HG03159 (cell line): ENCODE measurements at regions not wholly inside any gene's neighbourhood (a gene's known extent, or its start where the extent isn't known, plus 50 kb on each side); places are given as distances from the start of the nearest gene placed in this dataset.

Experiments used
- ATAC-seq: cut with Tn5 transposase; IDR thresholded peaks from one replicate; pipeline ENCODE4 v1.9.1; 2021; ENCODE audit warnings: mild to moderate bottlenecking, moderate library complexity; ENCODE audit not compliant: unreplicated experiment

DNA sequence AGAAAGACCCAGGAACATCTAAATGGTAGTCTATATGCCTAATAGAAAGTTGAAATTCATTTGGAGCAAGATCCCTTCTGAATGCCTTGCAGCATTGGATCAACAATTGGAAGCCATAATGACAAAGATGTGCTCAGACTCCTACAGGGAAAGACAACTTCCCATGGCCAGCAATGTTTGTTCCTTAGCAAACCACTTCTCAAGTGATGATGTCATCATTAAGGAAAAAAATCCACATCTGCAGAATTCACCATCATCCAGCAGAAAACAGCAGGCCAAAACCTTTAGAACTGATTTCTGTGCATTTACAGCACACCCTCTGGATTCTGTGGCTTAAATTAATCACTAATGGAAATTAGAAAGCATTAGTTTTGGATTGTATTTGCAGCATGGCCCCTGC, 82.4 kb upstream of the ZIC3 start:
- ATAC-seq, result no peak

DNA sequence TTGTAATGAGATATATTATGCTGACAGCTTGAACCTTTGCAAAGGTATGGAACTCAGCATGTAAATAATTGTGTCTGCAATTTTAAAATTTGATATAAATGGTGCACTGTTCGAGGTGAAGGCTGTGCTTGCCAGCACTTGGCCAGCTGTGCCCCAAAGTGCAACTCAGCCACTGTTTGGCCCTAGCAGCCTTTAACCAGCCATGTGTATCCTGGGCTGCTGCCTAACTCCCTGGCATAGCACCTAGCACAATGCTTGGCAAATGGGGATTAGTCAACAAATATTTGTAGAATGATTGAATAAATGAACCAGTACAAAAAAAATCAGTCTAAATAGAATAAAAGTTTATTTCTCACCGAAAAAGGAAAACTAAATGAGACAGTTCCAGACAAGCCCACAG, 83.8 kb upstream of the ZIC3 start:
- no peak for ATAC-seq

DNA sequence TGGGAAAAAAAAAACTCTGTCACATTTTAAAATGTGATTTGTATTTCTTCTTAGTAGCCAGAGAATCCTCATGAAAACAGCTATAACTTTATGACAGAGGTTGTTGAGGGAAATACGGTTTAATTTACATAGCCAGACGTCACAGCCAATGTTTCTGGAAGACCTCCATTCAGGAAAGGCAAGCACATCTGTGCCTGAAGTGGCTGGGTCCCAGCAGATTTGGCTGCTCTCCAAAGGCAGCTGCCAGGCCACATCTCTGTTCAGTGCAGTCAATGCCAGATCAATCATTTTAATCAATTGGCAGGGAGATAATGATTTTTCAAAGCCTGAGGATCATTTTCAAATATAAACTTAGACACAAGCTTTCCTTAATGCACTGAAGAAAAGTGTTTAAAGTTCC, 86.5 kb upstream of the ZIC3 start:
- ATAC-seq, result no peak

DNA sequence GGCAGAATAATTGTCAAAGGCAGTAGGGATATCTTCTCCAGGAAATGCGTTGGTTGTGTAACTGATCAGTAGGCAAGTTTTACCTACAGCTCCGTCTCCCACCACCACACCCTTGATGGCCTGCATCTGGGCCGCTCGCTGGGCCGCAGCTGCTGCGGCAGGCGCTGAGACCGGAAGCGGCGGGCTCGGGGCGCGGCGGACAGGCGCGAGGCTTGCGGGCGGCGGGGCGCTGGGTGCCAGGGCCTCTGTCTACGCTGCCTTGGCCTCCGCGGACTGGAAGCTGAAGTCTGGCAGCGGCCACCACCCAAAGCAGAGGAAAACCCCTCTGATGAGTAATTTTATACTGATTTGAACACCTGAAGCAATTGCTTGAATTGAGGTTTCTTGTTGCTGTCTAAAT, 124.2 kb upstream of the ZIC3 start:
- ATAC-seq, result no peak

DNA sequence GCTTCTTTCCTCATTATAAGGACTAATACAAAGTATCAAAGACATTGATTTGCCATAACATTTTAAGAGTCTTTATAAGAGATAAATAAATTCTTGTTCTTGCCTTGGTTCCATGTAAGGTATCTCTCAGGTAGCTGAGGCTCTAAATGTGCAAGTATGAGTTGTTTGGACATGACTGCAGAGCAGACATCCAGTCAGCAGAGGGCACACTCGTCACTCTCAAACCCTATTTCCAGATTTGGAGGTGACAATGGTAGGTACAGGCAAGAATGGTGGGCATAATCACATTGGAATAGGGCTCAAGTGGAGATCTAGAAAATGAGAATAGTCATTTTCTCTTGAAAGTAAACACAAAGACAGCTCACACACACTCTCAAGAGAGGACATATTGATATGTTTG, 133.3 kb upstream of the ZIC3 start:
- ATAC-seq, result peak; percentile 58

DNA sequence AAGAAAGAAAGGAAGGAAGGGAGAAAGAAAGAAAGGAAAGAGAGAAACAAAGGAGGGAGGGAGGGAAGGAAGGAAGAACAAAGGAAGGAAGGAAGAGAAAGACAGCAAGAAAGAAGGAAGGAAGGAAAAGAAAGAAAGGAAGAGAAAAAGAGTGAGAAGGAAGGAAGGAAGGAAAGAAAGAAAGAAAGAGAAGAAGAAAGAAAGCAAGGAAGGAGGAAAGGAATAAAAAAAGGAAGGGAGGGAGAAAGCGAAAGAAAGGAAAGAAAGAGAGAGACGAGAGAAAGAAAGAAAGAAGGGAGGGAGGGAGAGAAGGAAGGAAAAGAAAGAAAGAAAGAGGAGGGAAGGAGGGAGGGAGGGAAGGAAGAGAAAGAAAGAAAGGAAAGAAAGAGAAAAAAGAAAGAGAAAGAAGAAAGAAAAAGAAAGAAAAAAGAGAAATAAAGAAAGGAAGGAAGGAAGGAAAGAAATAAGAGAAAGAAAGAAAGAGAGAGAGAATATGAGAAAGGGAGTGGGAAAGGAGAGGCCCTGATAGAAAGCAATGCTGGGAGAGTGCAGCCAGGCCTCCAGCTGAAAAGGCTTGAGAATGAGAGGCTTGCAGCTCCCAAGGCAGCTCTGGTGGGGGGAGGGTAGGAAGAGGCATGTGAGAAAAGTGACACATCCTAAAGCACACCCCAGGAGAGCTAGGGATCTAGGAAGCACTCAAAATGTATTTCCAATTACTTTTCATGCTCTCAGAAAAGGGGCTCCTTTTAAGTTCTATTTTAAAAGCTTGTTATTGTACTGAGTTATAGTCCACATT, 134.0 kb upstream of the ZIC3 start:
- no peak for ATAC-seq

DNA sequence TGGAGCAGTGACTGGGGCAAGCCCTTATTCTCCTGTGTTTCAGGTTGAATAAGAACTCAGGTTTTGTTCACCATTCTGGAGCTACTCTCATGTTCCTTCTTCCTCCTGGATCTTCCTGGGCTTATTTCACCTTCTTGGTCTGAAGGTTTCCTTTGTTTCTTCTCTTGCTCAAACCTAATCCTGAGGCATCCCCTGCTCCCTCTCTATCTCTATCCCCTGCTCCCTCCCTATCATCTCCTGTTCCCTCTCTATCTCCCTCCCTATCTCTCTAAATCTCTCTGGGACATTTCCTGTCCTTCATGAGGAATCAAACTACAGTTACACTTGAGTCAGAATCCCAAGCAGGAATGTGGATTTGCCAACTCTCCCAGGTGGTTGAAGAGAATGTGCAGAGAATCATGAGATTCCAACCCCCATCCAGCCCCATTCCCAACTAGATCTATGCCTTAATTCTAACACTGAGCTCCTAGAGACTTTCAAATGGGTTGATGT, 134.9 kb upstream of the ZIC3 start:
- ATAC-seq, result no peak

DNA sequence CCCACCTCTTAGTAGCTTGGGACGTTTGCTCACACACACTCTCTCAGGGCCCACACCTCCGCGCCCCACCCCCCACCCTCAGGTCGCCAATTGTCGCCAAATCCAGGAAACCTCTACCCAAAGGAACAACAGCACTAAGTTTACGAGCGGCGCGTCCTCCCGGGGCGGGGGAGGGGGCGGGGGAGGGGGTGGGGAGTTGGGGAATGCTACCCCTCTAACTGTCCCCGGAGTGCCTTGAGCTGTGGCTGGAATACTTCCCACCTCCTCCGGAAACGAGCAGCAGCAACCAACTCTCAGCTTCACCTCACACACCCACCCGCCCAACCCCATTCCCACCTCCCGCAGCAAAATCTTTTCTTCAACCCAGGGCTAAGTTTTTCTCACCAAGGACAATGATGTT, 135.6 kb upstream of the ZIC3 start:
- no peak for ATAC-seq

DNA sequence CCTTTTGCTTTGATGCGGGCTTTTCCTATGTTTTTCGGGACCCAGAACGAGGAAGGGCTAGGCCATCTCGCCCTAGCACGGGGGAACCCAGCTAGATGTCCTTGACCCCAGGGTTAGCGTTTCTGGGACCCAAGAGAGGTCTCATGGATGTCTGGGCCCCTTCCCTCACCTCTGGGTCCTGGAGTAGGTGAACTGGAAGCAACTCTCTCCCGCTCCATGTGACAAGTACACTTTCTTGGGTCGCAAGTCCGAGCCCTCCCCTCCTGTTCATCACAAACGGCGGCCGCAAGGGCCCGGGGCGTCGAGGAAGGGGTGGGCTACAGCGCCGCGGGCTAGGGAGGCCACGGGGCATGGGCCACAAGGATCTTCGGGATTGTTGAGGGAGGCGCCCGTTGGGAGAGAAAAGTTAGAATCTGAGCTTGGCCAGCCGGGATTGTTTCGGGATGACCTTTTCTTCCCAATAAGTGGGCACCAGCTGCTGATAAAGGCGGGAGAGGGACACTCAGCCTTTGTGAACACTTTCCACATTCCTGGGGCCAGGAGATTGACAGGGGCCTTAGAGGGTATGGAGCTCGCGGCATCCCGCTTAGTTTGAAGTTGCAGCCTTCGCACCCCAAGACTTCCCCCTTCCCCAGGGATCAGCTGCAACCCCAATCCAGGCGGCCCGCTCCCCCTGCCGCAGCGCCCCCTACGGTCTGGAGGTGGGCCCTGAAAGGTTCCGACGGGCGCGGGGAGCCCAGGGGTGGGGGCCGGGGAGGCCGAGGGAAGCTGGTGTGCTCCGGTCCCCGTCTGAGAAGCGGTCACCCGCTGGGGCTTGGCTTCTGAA, 136.9 kb upstream of the ZIC3 start:
- no peak for ATAC-seq

DNA sequence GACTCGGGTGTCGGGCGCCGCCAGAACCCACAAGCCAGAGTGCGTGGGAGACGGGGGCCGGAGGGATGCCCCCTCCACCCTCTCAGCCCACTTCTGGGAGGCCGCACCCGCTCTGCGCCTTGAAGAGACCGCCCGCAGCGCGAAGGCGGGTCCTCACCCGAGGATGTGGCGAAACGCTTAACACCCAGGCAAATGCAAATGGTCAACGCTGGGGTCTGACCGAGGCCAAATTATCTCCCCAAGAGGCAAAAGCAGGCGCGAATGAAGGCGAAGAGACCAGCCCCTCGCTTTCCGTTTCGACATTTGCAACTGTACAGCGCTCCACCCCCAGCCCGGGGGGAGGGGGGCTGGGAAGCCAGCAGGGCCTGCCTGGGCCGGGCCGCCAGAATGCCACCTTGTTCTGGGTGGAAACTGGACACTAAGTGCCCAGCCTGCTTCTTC, 137.7 kb upstream of the ZIC3 start:
- no peak for ATAC-seq

DNA sequence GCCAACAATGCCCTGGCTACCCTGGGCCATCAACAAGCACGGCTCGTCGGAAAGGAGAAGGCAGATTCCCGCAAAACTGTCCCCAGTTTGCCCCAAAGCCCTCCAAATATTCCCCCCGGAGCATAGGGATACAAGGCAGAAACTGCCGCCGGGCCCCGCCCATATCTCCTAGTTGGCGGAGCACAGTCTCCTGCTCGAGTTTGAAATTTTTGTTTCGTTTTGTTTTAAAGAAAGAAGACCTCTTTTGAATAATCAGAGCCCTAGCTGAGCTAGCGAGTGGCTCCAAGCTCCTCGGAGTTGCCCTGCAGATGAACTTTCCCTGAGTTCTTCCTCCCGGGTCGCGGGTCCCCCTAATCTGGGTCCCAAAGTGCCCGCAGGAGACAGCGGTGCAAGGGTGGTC, 138.1 kb upstream of the ZIC3 start:
- ATAC-seq, result no peak

DNA sequence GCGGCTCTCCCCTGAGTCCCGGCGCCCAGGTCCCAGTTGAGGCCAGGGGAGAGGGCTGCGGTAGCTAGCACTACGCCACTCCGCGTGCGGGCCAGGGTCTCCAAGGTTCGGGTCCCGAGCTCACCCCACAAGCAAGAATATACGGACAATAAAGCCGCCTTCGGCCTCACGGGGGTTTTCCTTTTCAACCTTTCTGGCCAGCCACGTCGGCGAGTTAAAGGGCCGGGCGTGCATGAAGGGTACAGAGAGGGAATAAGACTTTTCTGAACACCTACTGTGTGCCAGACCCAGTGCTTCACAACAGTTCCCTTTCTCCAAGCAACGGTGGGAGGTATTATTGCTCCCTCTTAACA, 138.5 kb upstream of the ZIC3 start:
- no peak for ATAC-seq

DNA sequence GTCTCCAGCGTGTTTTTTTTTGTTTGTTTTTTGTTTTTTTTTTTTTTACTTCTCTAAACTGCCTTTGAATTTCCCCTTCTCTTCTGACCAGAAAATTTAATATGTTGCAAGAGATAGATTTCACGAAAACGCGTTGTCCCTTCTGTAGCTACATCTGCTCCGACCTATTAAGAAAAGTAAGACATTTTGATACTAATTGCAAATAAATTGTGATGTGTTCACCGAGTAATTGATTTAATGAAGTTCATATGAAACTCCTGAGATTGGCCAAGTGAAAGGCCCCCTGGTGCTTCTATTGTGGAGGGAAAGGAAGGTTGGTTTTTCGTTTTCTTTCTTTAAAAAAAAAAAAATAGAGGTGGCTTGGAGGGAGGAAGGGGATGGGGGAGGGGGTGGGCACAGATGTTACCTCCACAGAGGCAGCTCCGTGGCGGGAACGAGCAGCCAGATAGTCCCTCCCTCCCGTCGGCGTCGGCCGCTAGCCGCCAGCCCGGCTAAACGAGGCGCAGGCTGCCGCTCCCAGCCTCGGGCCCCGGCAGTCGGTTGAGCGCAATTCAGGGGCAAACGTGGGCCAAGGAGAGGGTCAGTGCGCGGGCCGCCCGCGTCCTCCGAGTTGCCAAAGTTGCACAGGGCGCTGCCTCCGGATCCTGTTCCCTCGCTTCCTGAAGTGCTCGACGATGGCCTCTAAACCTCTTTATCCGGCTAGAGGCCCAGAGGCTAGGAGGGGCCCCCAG, 139.1 kb upstream of the ZIC3 start:
- no peak for ATAC-seq

DNA sequence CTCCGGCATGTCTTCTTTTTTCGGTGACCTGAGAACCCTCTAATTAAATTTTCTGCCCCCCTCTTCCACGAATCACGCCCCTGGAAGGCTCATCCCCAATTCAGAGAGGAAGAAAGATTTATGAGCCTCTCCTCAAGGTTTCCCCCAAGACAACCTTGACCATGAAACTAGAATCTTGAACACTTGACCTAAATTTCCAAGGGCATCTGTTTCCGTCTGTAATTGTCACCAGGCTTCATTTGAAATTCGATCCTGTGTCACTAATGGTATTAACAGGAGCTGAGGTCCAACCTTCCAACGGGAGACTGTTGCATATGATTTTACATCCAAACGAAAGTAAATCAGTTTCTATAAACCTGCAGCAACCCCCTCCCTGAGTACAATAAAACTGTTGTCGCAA, 139.9 kb upstream of the ZIC3 start:
- ATAC-seq, result no peak

DNA sequence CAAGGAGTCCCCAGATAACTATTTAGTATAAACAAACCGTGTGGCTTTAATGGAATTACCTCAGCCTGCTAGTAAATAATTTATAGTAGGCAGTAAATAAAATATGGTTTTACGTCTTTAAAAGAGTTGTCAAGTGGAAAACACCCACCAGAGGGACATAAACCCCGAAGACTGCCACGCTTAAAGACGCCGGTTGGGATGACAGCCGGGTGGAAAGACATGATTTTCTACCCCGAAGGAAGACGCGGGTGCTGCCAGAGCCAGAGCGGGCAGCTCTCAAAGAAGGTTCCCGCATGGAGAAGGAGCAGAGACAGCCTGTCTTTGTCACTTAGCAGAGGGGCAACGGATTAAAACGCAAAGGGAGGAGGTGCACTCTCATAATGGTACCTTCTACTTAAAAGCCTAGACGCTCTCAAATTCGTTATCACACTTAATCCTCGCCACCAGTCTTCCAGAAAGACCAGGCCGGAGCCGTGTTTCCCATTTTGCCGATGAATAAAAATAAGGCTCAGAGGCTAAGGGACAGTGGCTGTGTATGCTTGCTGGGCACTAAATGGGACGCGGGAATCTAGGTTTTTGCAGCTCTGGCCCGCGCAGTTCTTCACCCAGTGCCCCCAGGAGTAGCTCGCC, 140.5 kb upstream of the ZIC3 start:
- no peak for ATAC-seq

DNA sequence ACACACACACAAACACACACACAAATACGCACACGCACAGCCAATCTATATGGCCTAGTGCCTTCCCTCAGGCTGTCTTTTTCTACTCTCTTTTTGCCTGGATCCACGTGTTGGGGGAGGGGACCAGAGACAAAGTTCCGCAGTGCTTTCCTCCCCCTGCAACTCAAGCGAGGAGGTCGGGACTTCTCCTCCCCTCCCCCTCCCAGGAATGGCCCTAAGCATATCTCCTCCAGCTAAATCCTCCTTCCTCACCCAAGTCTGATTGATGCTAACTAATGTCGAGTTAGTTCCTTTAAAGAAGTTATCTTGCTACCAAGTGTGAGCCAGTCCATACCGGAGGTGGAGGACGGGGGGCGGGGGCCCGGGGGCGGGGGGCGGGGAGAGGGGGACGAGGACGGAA, 141.2 kb upstream of the ZIC3 start:
- no peak for ATAC-seq

DNA sequence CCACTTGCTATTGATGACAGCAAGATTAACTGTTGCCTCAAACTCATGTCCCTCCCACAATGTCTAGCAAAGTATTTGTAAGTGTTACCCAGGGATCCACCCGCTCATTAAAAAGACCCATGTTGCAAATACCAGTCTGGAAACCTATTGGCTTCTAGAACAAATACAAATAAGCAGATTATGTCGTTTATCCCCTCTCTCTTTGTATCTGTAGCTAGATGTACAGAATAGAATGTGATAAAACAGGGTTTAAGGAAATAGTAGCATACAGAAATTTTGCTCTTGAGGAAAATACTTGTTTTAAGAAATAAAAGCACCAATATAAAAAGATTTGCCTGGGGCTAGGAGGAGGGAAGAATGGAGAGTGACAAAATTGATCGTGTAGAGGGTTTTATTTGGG, 142.7 kb upstream of the ZIC3 start:
- ATAC-seq, result no peak

DNA sequence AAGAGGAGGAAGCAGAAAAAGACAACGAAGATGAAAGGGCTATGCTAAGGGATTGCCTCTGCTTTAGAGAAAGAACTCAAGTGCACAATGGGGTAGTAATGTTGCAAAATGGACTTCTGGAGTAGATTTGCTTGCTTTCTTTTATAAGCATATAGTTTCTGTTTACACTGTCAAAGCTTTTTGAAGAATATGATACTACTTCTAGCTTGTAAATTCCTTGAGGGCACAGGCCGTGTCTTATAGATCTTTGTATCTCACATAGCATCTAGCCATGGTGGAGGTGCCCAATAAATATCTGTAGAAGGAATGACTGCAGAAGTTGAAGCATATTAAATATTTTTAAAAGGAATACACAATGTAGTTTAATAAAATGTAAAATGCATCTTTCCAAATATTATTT, 147.8 kb upstream of the ZIC3 start:
- no peak for ATAC-seq

DNA sequence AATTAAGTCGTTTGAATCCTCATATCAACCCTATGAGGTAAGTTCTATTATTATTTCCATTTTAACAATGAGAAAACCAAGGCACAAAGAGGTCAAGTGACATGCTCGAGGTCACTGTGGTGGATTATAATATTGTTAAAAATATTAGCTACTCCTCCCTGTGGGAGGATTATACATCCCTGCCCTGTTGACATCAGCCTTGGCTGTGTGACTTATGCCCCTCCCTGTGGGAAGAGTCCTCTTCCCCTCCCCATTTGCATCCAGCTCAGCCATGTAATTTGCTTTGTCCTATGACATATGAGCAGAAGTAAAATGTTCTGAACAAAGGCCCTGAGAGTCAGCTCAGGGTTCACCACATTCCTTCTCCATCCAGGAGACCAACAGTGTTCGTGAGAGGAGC, 152.7 kb upstream of the ZIC3 start:
- ATAC-seq, result no peak

DNA sequence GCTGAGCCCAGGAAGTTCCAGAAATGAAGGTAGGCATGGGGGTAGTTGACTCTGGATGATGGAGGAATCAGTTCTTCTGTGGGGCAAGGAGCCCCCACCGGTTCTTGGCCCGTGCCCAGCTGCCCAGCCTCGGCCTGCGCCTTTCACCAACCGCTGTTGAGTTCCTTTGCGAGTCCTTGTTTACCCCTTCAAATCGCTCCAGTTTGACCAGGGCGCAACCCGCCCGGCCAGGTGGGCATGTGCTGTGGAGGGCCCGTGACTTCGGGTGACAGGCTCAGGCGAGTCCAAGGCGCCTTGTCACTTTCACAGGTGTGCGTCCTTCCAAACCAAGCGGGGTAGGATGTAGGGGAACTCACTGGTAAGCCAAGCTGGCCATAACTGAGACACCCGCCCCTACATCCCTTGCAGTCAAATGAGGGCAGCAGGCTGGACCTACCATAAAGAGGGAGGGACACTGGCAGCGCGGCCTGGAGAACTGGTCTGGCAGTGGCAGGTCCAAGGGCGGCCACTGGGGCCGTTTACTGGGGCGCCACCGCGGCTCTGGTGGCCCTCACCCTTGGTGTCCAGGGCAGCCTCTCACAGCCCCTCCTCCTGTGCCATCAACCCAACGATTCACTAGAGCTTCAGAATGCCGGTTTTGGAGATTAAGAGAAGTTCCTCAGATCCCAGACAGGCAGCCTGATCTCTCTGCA, 160.3 kb upstream of the ZIC3 start:
- no peak for ATAC-seq

DNA sequence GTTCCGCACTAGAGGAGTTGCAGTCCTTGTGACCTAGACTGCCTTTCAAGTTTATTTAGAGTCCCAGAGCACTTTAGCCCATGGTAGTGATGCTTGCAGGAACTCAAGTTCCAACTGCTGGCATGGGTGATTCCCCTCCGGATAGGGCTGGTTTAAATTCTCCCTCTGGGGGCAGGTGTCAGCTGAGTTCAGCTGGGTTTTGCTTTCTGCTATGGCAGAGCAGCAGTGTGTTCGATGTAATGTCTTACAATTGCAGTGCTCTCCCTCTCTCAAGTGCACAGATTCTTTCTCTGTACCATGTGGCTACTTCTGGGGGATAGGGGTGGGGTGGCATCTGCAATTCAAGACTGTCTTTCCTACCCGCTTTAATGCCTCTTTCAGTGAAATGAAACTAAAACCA, 164.8 kb upstream of the ZIC3 start:
- no peak for ATAC-seq
